GM12872 (cell line): ENCODE measurements at regions not wholly inside any gene's neighbourhood (a gene's known extent, or its start where the extent isn't known, plus 50 kb on each side); places are given as distances from the start of the nearest gene placed in this dataset.

ENCODE experiments used
- CTCF ChIP-seq: IDR thresholded peaks from 3 replicates; pipeline ENCODE4 v1.5.1; 2011; ENCODE audit warnings: low read depth, mild to moderate bottlenecking, low read length, moderate library complexity; ENCODE audit not compliant: insufficient read depth

- no peak for TF ChIP-seq CTCF
These were observed 92.2 kb downstream of the MRPL36 start for GRCh38 chr5:1707467-1707866.

GRCh38 chr5:1706428-1706827 is 93.2 kb downstream of the MRPL36 start:
- no peak for TF ChIP-seq CTCF

- no peak for TF ChIP-seq CTCF
These were observed 93.6 kb downstream of the MRPL36 start for GRCh38 chr5:1706021-1706420.

GRCh38 chr5:1704676-1705075 is 95.0 kb downstream of the MRPL36 start:
- TF ChIP-seq CTCF = no peak

GRCh38 chr5:1704266-1704665 is 95.4 kb downstream of the MRPL36 start:
- no peak for TF ChIP-seq CTCF

GRCh38 chr5:1703352-1704050 is 96.1 kb downstream of the MRPL36 start:
- TF ChIP-seq CTCF = no peak

GRCh38 chr5:1702318-1702717 is 97.3 kb downstream of the MRPL36 start:
- no peak for TF ChIP-seq CTCF
